ENCODE measurements at regions not wholly inside any gene's neighbourhood (a gene's known extent, or its start where the extent isn't known, plus 50 kb on each side); places are given as distances from the start of the nearest gene placed in this dataset.

- TF ChIP-seq CTCF (IDR thresholded peaks at IDR 0.05; ENCODE audit: low read depth, low read length) (no peak), EZH2phosphoT487 (IDR thresholded peaks at IDR 0.05; ENCODE audit: low read depth) (no peak)
Observed at GRCh38 chr13:68745502-68745901, 1362.1 kb upstream of the ATXN8OS start.
